ENCODE measurements at regions not wholly inside any gene's neighbourhood (a gene's known extent, or its start where the extent isn't known, plus 50 kb on each side); places are given as distances from the start of the nearest gene placed in this dataset.

GRCh38 chr1:181386340-181386739 lies 97.0 kb upstream of the CACNA1E start:
- no peaks in the 10 kb centered on the region for H3K4me1 Mint-ChIP-seq

GRCh38 chr1:181386951-181387350 lies 96.4 kb upstream of the CACNA1E start:
- no peaks in the 10 kb centered on the region for H3K36me3 Mint-ChIP-seq
- H3K4me1 ChIP-seq (ENCODE audit: control insufficient read depth in 1 of 2, insufficient read depth in 2 of 2, low read length in 2 of 2) = no peaks in the 10 kb centered on the region
- no peak for DNase-seq
- H3K4me1 Mint-ChIP-seq = no peaks in the 10 kb centered on the region
- no peak overlapping the region for H3K27ac ChIP-seq (ENCODE audit: low read depth in 1 of 2, low read length in 2 of 2)
- H3K79me2 ChIP-seq (ENCODE audit: insufficient read depth, low read length) = no peaks in the 10 kb centered on the region
- no peaks in the 10 kb centered on the region for H3K9me3 ChIP-seq (replicated peaks in 1 of 2; ENCODE audit: control insufficient read depth in 1 of 2, insufficient read depth in 1 of 2, low read length in 2 of 2)
- H3K27me3 Mint-ChIP-seq (ENCODE audit: low read depth in 3 of 3) = peaks cover 7 to 17% (median 16%) of the 10 kb centered on the region in 3 donors
- H3K36me3 ChIP-seq (replicated peaks in 1 of 2; ENCODE audit: control insufficient read depth in 1 of 2, insufficient read depth in 2 of 2, low read length in 2 of 2) = no peaks in the 10 kb centered on the region
- H3K9me3 Mint-ChIP-seq = peaks cover 0 to 3% (median 0%) of the 10 kb centered on the region in 7 donors
- no peak overlapping the region for H3K4me3 ChIP-seq (replicated peaks in 1 of 3; ENCODE audit: low read depth in 2 of 3, low read length in 3 of 3)
- H3K4me3 Mint-ChIP-seq = no peak overlapping the region
- H3K27ac Mint-ChIP-seq = no peak overlapping the region
- TF ChIP-seq, protein P1, sequence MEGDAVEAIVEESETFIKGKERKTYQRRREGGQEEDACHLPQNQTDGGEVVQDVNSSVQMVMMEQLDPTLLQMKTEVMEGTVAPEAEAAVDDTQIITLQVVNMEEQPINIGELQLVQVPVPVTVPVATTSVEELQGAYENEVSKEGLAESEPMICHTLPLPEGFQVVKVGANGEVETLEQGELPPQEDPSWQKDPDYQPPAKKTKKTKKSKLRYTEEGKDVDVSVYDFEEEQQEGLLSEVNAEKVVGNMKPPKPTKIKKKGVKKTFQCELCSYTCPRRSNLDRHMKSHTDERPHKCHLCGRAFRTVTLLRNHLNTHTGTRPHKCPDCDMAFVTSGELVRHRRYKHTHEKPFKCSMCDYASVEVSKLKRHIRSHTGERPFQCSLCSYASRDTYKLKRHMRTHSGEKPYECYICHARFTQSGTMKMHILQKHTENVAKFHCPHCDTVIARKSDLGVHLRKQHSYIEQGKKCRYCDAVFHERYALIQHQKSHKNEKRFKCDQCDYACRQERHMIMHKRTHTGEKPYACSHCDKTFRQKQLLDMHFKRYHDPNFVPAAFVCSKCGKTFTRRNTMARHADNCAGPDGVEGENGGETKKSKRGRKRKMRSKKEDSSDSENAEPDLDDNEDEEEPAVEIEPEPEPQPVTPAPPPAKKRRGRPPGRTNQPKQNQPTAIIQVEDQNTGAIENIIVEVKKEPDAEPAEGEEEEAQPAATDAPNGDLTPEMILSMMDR (IDR thresholded peaks at IDR 0.05) = no peak
- WGBS (ENCODE audit: insufficient coverage) = 98% methylated on average over 5 of the region's 6 CpGs
- no peak overlapping the region for H2AFZ ChIP-seq (ENCODE audit: insufficient read depth, low read depth, low read length, poor library complexity, severe bottlenecking)
- H3K9ac ChIP-seq (ENCODE audit: insufficient read depth, low read length, poor library complexity, severe bottlenecking) = no peak overlapping the region
- intact Hi-C loops (cut with micrococcal nuclease) = no loop called here
- no peak overlapping the region for H3K4me2 ChIP-seq (replicated peaks; ENCODE audit: extremely low read depth, low read length, poor library complexity, severe bottlenecking)
- no peaks in the 10 kb centered on the region for H4K20me1 ChIP-seq (ENCODE audit: insufficient read depth, low read length)
- H3K27me3 ChIP-seq (ENCODE audit: control insufficient read depth in 2 of 2, insufficient read depth in 2 of 2, low read length in 2 of 2) = no peaks in the 10 kb centered on the region

More at GRCh38 chr1:181386340-181386739, 97.0 kb upstream of the CACNA1E start:
- Histone ChIP-seq H3K4me2 (replicated peaks; ENCODE audit: extremely low read depth, low read length, poor library complexity, severe bottlenecking) (no peak overlapping the region), H3K4me1 (ENCODE audit: control insufficient read depth in 1 of 2, insufficient read depth in 2 of 2, low read length in 2 of 2) (no peaks in the 10 kb centered on the region), H2AFZ (ENCODE audit: insufficient read depth, low read depth, low read length, poor library complexity, severe bottlenecking) (no peak overlapping the region), H3K79me2 (ENCODE audit: insufficient read depth, low read length) (no peaks in the 10 kb centered on the region), H3K9me3 (replicated peaks in 1 of 2; ENCODE audit: control insufficient read depth in 1 of 2, insufficient read depth in 1 of 2, low read length in 2 of 2) (no peaks in the 10 kb centered on the region), H3K27me3 (ENCODE audit: control insufficient read depth in 2 of 2, insufficient read depth in 2 of 2, low read length in 2 of 2) (no peaks in the 10 kb centered on the region), H3K4me3 (replicated peaks in 1 of 3; ENCODE audit: low read depth in 2 of 3, low read length in 3 of 3) (no peak overlapping the region), H3K36me3 (replicated peaks in 1 of 2; ENCODE audit: control insufficient read depth in 1 of 2, insufficient read depth in 2 of 2, low read length in 2 of 2) (no peaks in the 10 kb centered on the region), H4K20me1 (ENCODE audit: insufficient read depth, low read length) (no peaks in the 10 kb centered on the region), H3K27ac (ENCODE audit: low read depth in 1 of 2, low read length in 2 of 2) (no peak overlapping the region), H3K9ac (ENCODE audit: insufficient read depth, low read length, poor library complexity, severe bottlenecking) (no peak overlapping the region)
- no peaks in the 10 kb centered on the region for H3K36me3 Mint-ChIP-seq
- intact Hi-C loops (cut with micrococcal nuclease) = no loop called here
- peaks cover 0 to 3% (median 0%) of the 10 kb centered on the region in 7 donors for H3K9me3 Mint-ChIP-seq
- no peak overlapping the region for H3K27ac Mint-ChIP-seq
- WGBS (ENCODE audit: insufficient coverage) = no CpG with 5 or more reads among the region's 2 CpGs
- no peak overlapping the region for H3K4me3 Mint-ChIP-seq
- H3K27me3 Mint-ChIP-seq (ENCODE audit: low read depth in 3 of 3) = peaks cover 7 to 14% (median 13%) of the 10 kb centered on the region in 3 donors
- DNase-seq = no peak
- TF ChIP-seq, protein P1 (IDR thresholded peaks at IDR 0.05) = no peak

Measured in CD14-positive monocyte (primary cell).